Forelimb muscle (tissue), 1 donor: ENCODE measurements at regions not wholly inside any gene's neighbourhood (a gene's known extent, or its start where the extent isn't known, plus 50 kb on each side); places are given as distances from the start of the nearest gene placed in this dataset.
"Not testable (repeated sequence)": the region's sequence is repeated elsewhere in the genome, so short reads cannot be mapped to it uniquely, and the experiment has no call there.

Experiments used
- DNase-seq: peaks from one replicate; pipeline ENCODE4 v3.0.0-alpha.2; 2013; ENCODE audit warnings: low read depth

GRCh38 chr16:29130131-29130711 lies 145.4 kb downstream of the LAT start:
- DNase-seq: not testable (repeated sequence)

GRCh38 chr16:29129458-29130038 lies 144.7 kb downstream of the LAT start:
- DNase-seq: not testable (repeated sequence)

GRCh38 chr16:29128732-29129457 lies 144.0 kb downstream of the LAT start:
- not testable (repeated sequence) for DNase-seq

GRCh38 chr16:29127806-29128420 lies 143.1 kb downstream of the LAT start:
- not testable (repeated sequence) for DNase-seq

GRCh38 chr16:29126616-29127015 lies 141.8 kb downstream of the LAT start:
- no peak for DNase-seq

- no peak for DNase-seq
Measured at GRCh38 chr16:29126057-29126494, 141.2 kb downstream of the LAT start.

GRCh38 chr16:29124828-29125227 lies 140.0 kb downstream of the LAT start:
- no peak for DNase-seq

- DNase-seq: not testable (repeated sequence)
Measured at GRCh38 chr16:29124162-29124561, 139.3 kb downstream of the LAT start.

- not testable (repeated sequence) for DNase-seq
Measured at GRCh38 chr16:29120680-29121079, 135.8 kb downstream of the LAT start.

GRCh38 chr16:29118301-29118957 lies 133.6 kb downstream of the LAT start:
- not testable (repeated sequence) for DNase-seq

GRCh38 chr16:29117631-29118030 lies 132.8 kb downstream of the LAT start:
- no peak for DNase-seq

- no peak for DNase-seq
Measured at GRCh38 chr16:29116980-29117379, 132.1 kb downstream of the LAT start.

GRCh38 chr16:29116207-29116606 lies 131.4 kb downstream of the LAT start:
- DNase-seq: not testable (repeated sequence)

- not testable (repeated sequence) for DNase-seq
Measured at GRCh38 chr16:29115802-29116141, 130.9 kb downstream of the LAT start.

GRCh38 chr16:29114989-29115801 lies 130.3 kb downstream of the LAT start:
- not testable (repeated sequence) for DNase-seq

GRCh38 chr16:29114574-29114973 lies 129.7 kb downstream of the LAT start:
- DNase-seq: no peak

GRCh38 chr16:29113446-29113845 lies 128.6 kb downstream of the LAT start:
- DNase-seq: not testable (repeated sequence)

- no peak for DNase-seq
Measured at GRCh38 chr16:29112755-29113347, 128.0 kb downstream of the LAT start.

GRCh38 chr16:29111901-29112680 lies 127.2 kb downstream of the LAT start:
- DNase-seq: not testable (repeated sequence)

- no peak for DNase-seq
Measured at GRCh38 chr16:29111421-29111820, 126.6 kb downstream of the LAT start.
